ENCODE measurements at regions not wholly inside any gene's neighbourhood (a gene's known extent, or its start where the extent isn't known, plus 50 kb on each side); places are given as distances from the start of the nearest gene placed in this dataset.

- DNase-seq (ENCODE audit: low read depth, low spot score): no peak
- in situ Hi-C loops (cut with HindIII; ENCODE audit: low sequenced_read_pairs): no loop called here
- TF ChIP-seq CTCF (IDR thresholded peaks at IDR 0.05; ENCODE audit: low read depth, low read length): no peak
- H3K4me3 ChIP-seq (ENCODE audit: low read depth, low read length): no peak overlapping the region
Observed at GRCh38 chr15:70473581-70474370, 289.6 kb downstream of the UACA start.

GRCh38 chr15:70471517-70471916 is 291.8 kb downstream of the UACA start:
- in situ Hi-C loops (cut with HindIII; ENCODE audit: low sequenced_read_pairs): no loop called here
- no peak overlapping the region for H3K4me3 ChIP-seq (ENCODE audit: low read depth, low read length)
- TF ChIP-seq CTCF (IDR thresholded peaks at IDR 0.05; ENCODE audit: low read depth, low read length): no peak
- no peak for DNase-seq (ENCODE audit: low read depth, low spot score)

GRCh38 chr15:70470556-70471191 is 292.7 kb downstream of the UACA start:
- no peak overlapping the region for H3K4me3 ChIP-seq (ENCODE audit: low read depth, low read length)
- TF ChIP-seq CTCF (IDR thresholded peaks at IDR 0.05; ENCODE audit: low read depth, low read length): no peak
- in situ Hi-C loops (cut with HindIII; ENCODE audit: low sequenced_read_pairs): no loop called here
- DNase-seq (ENCODE audit: low read depth, low spot score): no peak

- H3K4me3 ChIP-seq (ENCODE audit: low read depth, low read length): no peak overlapping the region
- no peak for TF ChIP-seq CTCF (IDR thresholded peaks at IDR 0.05; ENCODE audit: low read depth, low read length)
- in situ Hi-C loops (cut with HindIII; ENCODE audit: low sequenced_read_pairs): no loop called here
- no peak for DNase-seq (ENCODE audit: low read depth, low spot score)
Observed at GRCh38 chr15:70469651-70470555, 293.5 kb downstream of the UACA start.

GRCh38 chr15:70469182-70469581 is 294.2 kb downstream of the UACA start:
- in situ Hi-C loops (cut with HindIII; ENCODE audit: low sequenced_read_pairs): no loop called here
- no peak for TF ChIP-seq CTCF (IDR thresholded peaks at IDR 0.05; ENCODE audit: low read depth, low read length)
- no peak overlapping the region for H3K4me3 ChIP-seq (ENCODE audit: low read depth, low read length)
- DNase-seq (ENCODE audit: low read depth, low spot score): no peak

GRCh38 chr15:70466895-70467529 is 296.3 kb downstream of the UACA start:
- DNase-seq (ENCODE audit: low read depth, low spot score): peak; percentile 72
- peak; percentile 89 for TF ChIP-seq CTCF (IDR thresholded peaks at IDR 0.05; ENCODE audit: low read depth, low read length)
- in situ Hi-C loops (cut with HindIII; ENCODE audit: low sequenced_read_pairs): no loop called here
- H3K4me3 ChIP-seq (ENCODE audit: low read depth, low read length): no peak overlapping the region
